ENCODE measurements at regions not wholly inside any gene's neighbourhood (a gene's known extent, or its start where the extent isn't known, plus 50 kb on each side); places are given as distances from the start of the nearest gene placed in this dataset.

- no peak for TF ChIP-seq CTCF (IDR thresholded peaks at IDR 0.05; ENCODE audit: low read depth, low read length, missing control alignments)
- in situ Hi-C loops (cut with HindIII; ENCODE audit: low pct_ligation_motif_present, low sequenced_read_pairs): no loop called here
- no peak overlapping the region for H3K27ac ChIP-seq
- DNase-seq: no peak
- no peaks in the 10 kb centered on the region for H3K36me3 ChIP-seq (replicated peaks)
- peaks cover 16% of the 10 kb centered on the region for H3K27me3 ChIP-seq (replicated peaks)
- no peak overlapping the region for H3K4me3 ChIP-seq (ENCODE audit: low read depth, low read length)
Observed at GRCh38 chr1:22254756-22255155, 111.9 kb upstream of the WNT4 start.

- Histone ChIP-seq H3K27me3 (replicated peaks) (peaks cover 13% of the 10 kb centered on the region), H3K27ac (no peak overlapping the region), H3K36me3 (replicated peaks) (no peaks in the 10 kb centered on the region), H3K4me3 (ENCODE audit: low read depth, low read length) (no peak overlapping the region)
- in situ Hi-C loops (cut with HindIII; ENCODE audit: low pct_ligation_motif_present, low sequenced_read_pairs): no loop called here
- peak; percentile 16 for DNase-seq
- TF ChIP-seq CTCF (IDR thresholded peaks at IDR 0.05; ENCODE audit: low read depth, low read length, missing control alignments): no peak
Observed at GRCh38 chr1:22255341-22256212, 112.7 kb upstream of the WNT4 start.

- Histone ChIP-seq H3K36me3 (replicated peaks) (no peaks in the 10 kb centered on the region), H3K27me3 (replicated peaks) (peaks cover 11% of the 10 kb centered on the region), H3K27ac (no peak overlapping the region), H3K4me3 (ENCODE audit: low read depth, low read length) (no peak overlapping the region)
- in situ Hi-C loops (cut with HindIII; ENCODE audit: low pct_ligation_motif_present, low sequenced_read_pairs): no loop called here
- no peak for TF ChIP-seq CTCF (IDR thresholded peaks at IDR 0.05; ENCODE audit: low read depth, low read length, missing control alignments)
- no peak for DNase-seq
Observed at GRCh38 chr1:22256213-22256512, 113.3 kb upstream of the WNT4 start.

GRCh38 chr1:22257290-22258275 lies 114.7 kb upstream of the WNT4 start:
- TF ChIP-seq CTCF (IDR thresholded peaks at IDR 0.05; ENCODE audit: low read depth, low read length, missing control alignments): no peak
- in situ Hi-C loops (cut with HindIII; ENCODE audit: low pct_ligation_motif_present, low sequenced_read_pairs): no loop called here
- no peak overlapping the region for H3K27ac ChIP-seq
- no peaks in the 10 kb centered on the region for H3K36me3 ChIP-seq (replicated peaks)
- no peaks in the 10 kb centered on the region for H3K27me3 ChIP-seq (replicated peaks)
- no peak for DNase-seq
- no peak overlapping the region for H3K4me3 ChIP-seq (ENCODE audit: low read depth, low read length)

- Histone ChIP-seq H3K27me3 (replicated peaks) (no peaks in the 10 kb centered on the region), H3K36me3 (replicated peaks) (no peaks in the 10 kb centered on the region), H3K27ac (no peak overlapping the region), H3K4me3 (ENCODE audit: low read depth, low read length) (no peak overlapping the region)
- no peak for TF ChIP-seq CTCF (IDR thresholded peaks at IDR 0.05; ENCODE audit: low read depth, low read length, missing control alignments)
- in situ Hi-C loops (cut with HindIII; ENCODE audit: low pct_ligation_motif_present, low sequenced_read_pairs): no loop called here
- peak; percentile 42 for DNase-seq
Observed at GRCh38 chr1:22258698-22259097, 115.8 kb upstream of the WNT4 start.
